GM12878 (cell line): ENCODE measurements at regions not wholly inside any gene's neighbourhood (a gene's known extent, or its start where the extent isn't known, plus 50 kb on each side); places are given as distances from the start of the nearest gene placed in this dataset.

Source experiments
- ATAC-seq: fragments of 200-7000 bp; cut with Tn5 transposase; 3 replicates; pipeline ENCODE4 v1.9.1; 2020; ENCODE audit warnings: mild to moderate bottlenecking, moderate library complexity
- BruUV-seq: library from RNA; stranded (reverse); fragments of 400-500 nt; replicated peaks from 2 replicates; lab custom pipeline; 2021; lab: Mats Ljungman, UMichigan
- CTCF ChIA-PET: fragments of 300-600 bp; sonication (Branson Sonifier 250); formaldehyde crosslinking; extraction: SDS; loops from one replicate; lab custom pipeline; 2021; ENCODE audit warnings: inconsistent platforms; lab: Yijun Ruan, JAX
- POLR2A ChIA-PET: fragments of 350-600 bp; formaldehyde crosslinking; extraction: SDS; loops from one replicate; lab custom pipeline; 2021; ENCODE audit warnings: inconsistent platforms; lab: Charles Lee
- RAD21 ChIA-PET: fragments of 300-600 bp; sonication (Branson Sonifier 250); formaldehyde crosslinking; loops from one replicate; lab custom pipeline; 2023; ENCODE audit warnings: antibody characterized with exemption; ENCODE audit not compliant: unreplicated experiment; lab: Charles Lee
- SMC1A ChIA-PET: fragments of 300-600 bp; sonication (Branson Sonifier 250); formaldehyde crosslinking; loops from one replicate; lab custom pipeline; 2023; ENCODE audit not compliant: unreplicated experiment, uncharacterized antibody; lab: Charles Lee
- DNase-seq: peaks from one replicate; pipeline ENCODE4 v3.0.0-alpha.2; 2011; ENCODE audit warnings: low read depth, low spot score
- FAIRE-seq: peaks from 3 replicates; lab custom pipeline; 2011; peaks lifted over from hg19 to GRCh38; lab: Jason Lieb, UNC
- H2AFZ ChIP-seq: 2 replicates; pipeline ENCODE4 v1.6.0; 2011; ENCODE audit warnings: low read depth, low read length, control low read depth; ENCODE audit not compliant: control insufficient read depth
- H3K27ac ChIP-seq: 2 replicates; pipeline ENCODE4 v1.5.1; 2011; ENCODE audit warnings: control low read depth; ENCODE audit not compliant: control insufficient read depth, insufficient read depth
- H3K27me3 ChIP-seq, 2 experiments: replicated peaks in 1 of 2; 2 replicates each; pipeline versions ENCODE4 v1.6.0 to v1.6.1; 2011; ENCODE audit warnings: low read length in 1 of 2; ENCODE audit not compliant: control insufficient read depth in 2 of 2, insufficient read depth in 2 of 2
- H3K36me3 ChIP-seq, 2 experiments: 2 replicates each; pipeline ENCODE4 v1.5.1; 2011; ENCODE audit warnings: low read length in 1 of 2; ENCODE audit not compliant: control insufficient read depth in 2 of 2, insufficient read depth in 2 of 2
- H3K4me1 ChIP-seq: 2 replicates; pipeline ENCODE4 v1.6.1; 2011; ENCODE audit warnings: mild to moderate bottlenecking, low read length, moderate library complexity, mixed read lengths; ENCODE audit not compliant: control insufficient read depth, insufficient read depth
- H3K4me2 ChIP-seq: 2 replicates; pipeline ENCODE4 v1.6.0; 2011; ENCODE audit warnings: control low read depth; ENCODE audit not compliant: control insufficient read depth, insufficient read depth
- H3K4me3 ChIP-seq: fragments of 200-600 bp; sonication (generic); 2 replicates; pipeline ENCODE4 v1.5.1; 2016
- H3K79me2 ChIP-seq: 2 replicates; pipeline ENCODE4 v1.6.0; 2011; ENCODE audit warnings: low read length; ENCODE audit not compliant: control insufficient read depth, insufficient read depth
- H3K9ac ChIP-seq: 2 replicates; pipeline ENCODE4 v1.8.0; 2011; ENCODE audit warnings: low read length, control low read depth, mixed read lengths; ENCODE audit not compliant: control insufficient read depth, insufficient read depth
- H3K9me3 ChIP-seq: replicated peaks from 3 replicates; pipeline ENCODE4 v1.5.1; 2011; ENCODE audit warnings: mild to moderate bottlenecking, low read length; ENCODE audit not compliant: control insufficient read depth, insufficient read depth
- H4K20me1 ChIP-seq: 2 replicates; pipeline ENCODE4 v1.6.0; 2011; ENCODE audit not compliant: control insufficient read depth, insufficient read depth
- CREM ChIP-seq: IDR thresholded peaks from 2 replicates; pipeline ENCODE4 v1.6.1; 2014; ENCODE audit warnings: antibody characterized with exemption, low read depth
- EP300 ChIP-seq, 2 experiments: fragments of 150-350 bp in 1 of 2; IDR thresholded peaks; 2 replicates each; pipeline ENCODE4 v1.6.1; 2011 to 2012; ENCODE audit warnings: low read depth in 2 of 2, low read length in 2 of 2, borderline replicate concordance in 1 of 2, improper control_type of control experiment in 1 of 2, inconsistent platforms in 1 of 2; ENCODE audit not compliant: control insufficient read depth in 1 of 2
- HDAC2 ChIP-seq: fragments of 200-600 bp; sonication (generic); IDR thresholded peaks from 2 replicates; pipeline ENCODE4 v1.6.1; 2017
- MAX ChIP-seq: IDR thresholded peaks from 2 replicates; pipeline ENCODE4 v1.6.1; 2012; ENCODE audit warnings: low read depth, low read length, improper control_type of control experiment
- MEF2B ChIP-seq: fragments of 450-650 bp; IDR thresholded peaks from 2 replicates; pipeline ENCODE4 v1.6.1; 2018; ENCODE audit warnings: mild to moderate bottlenecking, moderate library complexity; ENCODE audit not compliant: partially characterized antibody, poor library complexity, severe bottlenecking
- PML ChIP-seq: IDR thresholded peaks from 2 replicates; pipeline ENCODE4 v1.6.1; 2012; ENCODE audit warnings: low read length, inconsistent platforms
- RELB ChIP-seq: fragments of 450-650 bp; IDR thresholded peaks from 2 replicates; pipeline ENCODE4 v1.6.1; 2017; ENCODE audit warnings: low read depth, mild to moderate bottlenecking, moderate library complexity
- SP1 ChIP-seq: IDR thresholded peaks from one replicate; pipeline ENCODE4 v1.6.1; 2011; ENCODE audit warnings: low read depth, low read length
- SREBF2 ChIP-seq: IDR thresholded peaks from 2 replicates; pipeline ENCODE4 v1.6.1; 2012; ENCODE audit warnings: mild to moderate bottlenecking, low read length
- STAT1 ChIP-seq: fragments of 450-650 bp; conservative IDR thresholded peaks from 2 replicates; pipeline ENCODE4 v1.6.1; 2014; ENCODE audit warnings: antibody characterized with exemption, mild to moderate bottlenecking
- TCF3 ChIP-seq: IDR thresholded peaks from 2 replicates; pipeline ENCODE4 v1.6.1; 2012; ENCODE audit warnings: low read depth, mild to moderate bottlenecking, low read length, borderline replicate concordance; ENCODE audit not compliant: insufficient read depth
- ZNF217 ChIP-seq: fragments of 450-650 bp; IDR thresholded peaks from 2 replicates; pipeline ENCODE4 v1.6.1; 2017; ENCODE audit warnings: antibody characterized with exemption, mild to moderate bottlenecking
- WGBS: methylation state at CpG from one replicate; pipeline ENCODE4 v1.1.6; 2016; ENCODE audit warnings: low lambda C conversion rate; ENCODE audit not compliant: insufficient replicate concordance, insufficient coverage; ENCODE audit errors: missing lambda C conversion rate; 5-methylcytosine and 5-hydroxymethylcytosine counted together
- in situ Hi-C: fragments of 300-500 bp; cut with MboI; formaldehyde crosslinking; loops from 9 replicates; pipeline ENCODE4 v1.14.3; 2018; ENCODE audit warnings: mixed read lengths
- intact Hi-C: fragments of 100-400 bp; cut with micrococcal nuclease; formaldehyde crosslinking; loops from one replicate; pipeline ENCODE4 v1.14.2; 2022; ENCODE audit not compliant: unreplicated experiment

GRCh38 chr11:104761511-104761910, 136.7 kb downstream of the CASP12 start:
- DNase-seq (no peak), ATAC-seq (no peak), FAIRE-seq (no peak)
- intact Hi-C loops = no loop called here
- Histone ChIP-seq H3K36me3 (no peaks in the 10 kb centered on the region), H3K4me1 (no peaks in the 10 kb centered on the region), H3K4me2 (no peak overlapping the region), H4K20me1 (no peaks in the 10 kb centered on the region), H3K9ac (no peak overlapping the region), H3K79me2 (no peaks in the 10 kb centered on the region), H3K9me3 (no peaks in the 10 kb centered on the region), H2AFZ (no peak overlapping the region), H3K27me3 (no peaks in the 10 kb centered on the region), H3K4me3 (no peak overlapping the region), H3K27ac (no peak overlapping the region)
- SMC1A ChIA-PET = interaction anchor here (1.2 kb wide), 1 partner anchor 529 kb away, joined by 3 read pairs; no protein-coding TSS in a partner anchor
- TF ChIP-seq SREBF2 = no peak
- TF ChIP-seq MEF2B = no peak
- TF ChIP-seq EP300 (IDR thresholded peaks at IDR 0.05; ENCODE audit: borderline replicate concordance in 1 of 2, control insufficient read depth in 1 of 2, low read depth in 2 of 2, low read length in 2 of 2) = no peak
- no peak for TF ChIP-seq SP1
- no peak for TF ChIP-seq STAT1
- no peak for TF ChIP-seq PML
- TF ChIP-seq MAX = no peak
- no peak for TF ChIP-seq TCF3
- TF ChIP-seq ZNF217 = no peak
- TF ChIP-seq HDAC2 = no peak
- no peak for TF ChIP-seq RELB
- TF ChIP-seq CREM = no peak
- RAD21 ChIA-PET = no interaction called here
- WGBS = 87% methylated on average over 2 of the region's 2 CpGs
- in situ Hi-C loops = no loop called here
- POLR2A ChIA-PET = interaction anchor here (0.6 kb wide), 1 partner anchor 55 kb away, joined by 3 read pairs; no protein-coding TSS in a partner anchor
- no TSS peak for BruUV-seq
- CTCF ChIA-PET = interaction anchor here (1.0 kb wide), 1 partner anchor 240 kb away, joined by 3 read pairs; no protein-coding TSS in a partner anchor
